NCI-H2081 (cell line): ENCODE measurements at regions not wholly inside any gene's neighbourhood (a gene's known extent, or its start where the extent isn't known, plus 50 kb on each side); places are given as distances from the start of the nearest gene placed in this dataset.
"Not testable (repeated sequence)": the region's sequence is repeated elsewhere in the genome, so short reads cannot be mapped to it uniquely, and the experiment has no call there.

Source experiments
- DNase-seq, 2 experiments: peaks; one replicate each; lab custom pipeline; 2025; lab: John Stamatoyannopoulos, UW

DNA sequence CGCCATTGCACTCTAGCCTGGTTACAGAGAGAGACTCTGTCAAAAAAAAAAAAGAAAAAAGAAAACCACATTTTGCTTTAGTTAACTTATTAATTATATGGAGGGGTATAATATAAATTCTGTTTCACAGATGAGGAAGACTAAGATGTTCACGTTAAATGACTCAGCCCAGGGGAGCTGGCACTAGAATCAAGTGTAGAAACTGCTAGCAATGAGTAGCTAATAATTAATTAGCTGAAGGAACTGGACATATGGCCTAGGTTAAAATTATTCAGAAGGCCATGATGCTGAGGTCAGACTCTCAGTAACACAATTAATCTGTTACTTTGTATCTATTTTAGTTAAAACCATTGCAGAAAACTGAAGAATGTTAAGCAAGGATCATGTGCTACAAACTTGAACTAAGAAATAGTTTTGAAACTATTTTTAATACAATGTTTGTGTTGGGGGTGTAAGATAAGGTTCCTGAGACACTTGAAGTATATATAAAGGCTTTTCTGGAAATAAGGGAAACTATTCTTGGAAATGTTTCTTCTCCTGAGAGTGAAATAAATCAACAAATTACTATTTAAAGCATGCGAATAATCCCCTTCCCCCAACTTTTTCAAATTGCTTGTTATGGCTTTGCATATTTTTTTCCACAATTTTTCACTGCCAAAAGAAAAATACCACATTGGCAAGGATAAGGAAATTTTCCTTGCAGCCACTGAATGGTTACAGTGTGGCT is 589.3 kb downstream of the SOX5 start:
- no peak for DNase-seq

DNA sequence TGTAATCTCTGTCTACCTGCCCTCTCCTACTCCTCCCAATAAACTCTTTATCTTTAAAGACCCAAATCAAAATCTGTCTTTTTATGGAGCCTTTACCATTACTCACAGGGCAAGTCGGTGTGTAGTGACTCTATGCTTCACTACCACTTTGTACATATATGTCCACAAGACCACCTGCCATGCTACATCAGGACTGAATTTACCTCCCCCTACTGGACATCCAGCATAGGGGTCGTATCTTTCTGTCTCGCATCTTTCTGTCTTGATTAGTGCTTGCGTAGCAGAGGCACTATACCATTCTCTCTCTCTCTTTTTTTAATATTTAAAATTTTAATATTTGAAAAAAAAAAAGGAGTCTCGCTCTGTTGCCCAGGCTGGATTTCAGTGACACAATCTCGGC is 587.5 kb downstream of the SOX5 start:
- DNase-seq, result no peak

DNA sequence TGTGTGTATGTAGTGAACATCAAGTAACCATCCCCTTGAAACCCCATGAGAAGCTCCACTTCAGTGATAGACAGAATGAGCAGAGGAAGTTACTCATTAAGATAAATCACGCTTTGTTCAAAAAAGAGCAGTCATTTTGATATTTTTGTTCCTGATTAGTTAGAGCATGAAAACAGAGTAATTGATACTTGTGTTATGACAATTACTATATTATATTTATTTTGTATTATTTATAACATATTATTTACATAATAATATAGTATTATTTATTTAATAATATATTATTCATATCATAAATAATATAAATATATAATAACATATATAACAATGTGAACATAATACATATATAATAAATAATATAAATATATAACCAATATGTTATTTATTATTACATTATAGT is 580.9 kb downstream of the SOX5 start:
- no peak for DNase-seq

DNA sequence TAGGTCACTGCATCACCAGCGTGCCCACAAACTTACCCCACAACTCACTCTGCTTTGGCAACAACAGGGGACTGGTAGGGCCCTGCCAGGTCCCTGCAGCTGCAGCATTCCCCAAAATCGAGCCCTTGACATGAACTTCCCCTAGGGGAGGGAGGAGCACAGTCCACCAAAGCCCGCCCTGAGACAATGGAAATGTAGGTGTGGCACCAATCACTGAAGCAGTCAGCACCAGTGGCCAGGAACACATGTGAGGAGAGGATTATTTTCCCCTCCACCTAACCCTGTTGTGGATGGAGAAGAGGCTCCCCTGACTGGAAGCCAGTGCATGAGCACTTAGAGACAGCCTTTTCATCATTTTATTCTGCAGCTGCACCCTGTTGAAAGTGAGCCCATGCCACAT is 573.8 kb downstream of the SOX5 start:
- DNase-seq, result no peak

DNA sequence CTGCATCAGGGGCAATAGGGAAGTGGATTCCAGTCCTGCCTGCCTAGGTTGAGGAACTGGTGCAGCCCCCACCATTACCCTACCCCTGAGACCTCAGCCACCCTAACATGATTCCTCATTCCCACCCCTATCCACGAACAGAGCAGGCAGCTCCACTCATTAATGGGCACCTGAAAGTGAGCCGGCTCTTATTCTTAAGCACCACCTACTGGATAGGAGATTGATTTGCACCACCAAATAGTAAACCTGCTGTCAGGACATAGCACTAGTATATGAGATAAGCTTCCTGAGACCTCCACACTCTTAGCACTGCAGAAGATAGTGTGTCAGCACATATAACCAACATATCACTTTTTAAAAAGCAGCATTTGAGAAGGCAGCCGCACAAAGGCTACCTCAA is 573.2 kb downstream of the SOX5 start:
- no peak for DNase-seq

DNA sequence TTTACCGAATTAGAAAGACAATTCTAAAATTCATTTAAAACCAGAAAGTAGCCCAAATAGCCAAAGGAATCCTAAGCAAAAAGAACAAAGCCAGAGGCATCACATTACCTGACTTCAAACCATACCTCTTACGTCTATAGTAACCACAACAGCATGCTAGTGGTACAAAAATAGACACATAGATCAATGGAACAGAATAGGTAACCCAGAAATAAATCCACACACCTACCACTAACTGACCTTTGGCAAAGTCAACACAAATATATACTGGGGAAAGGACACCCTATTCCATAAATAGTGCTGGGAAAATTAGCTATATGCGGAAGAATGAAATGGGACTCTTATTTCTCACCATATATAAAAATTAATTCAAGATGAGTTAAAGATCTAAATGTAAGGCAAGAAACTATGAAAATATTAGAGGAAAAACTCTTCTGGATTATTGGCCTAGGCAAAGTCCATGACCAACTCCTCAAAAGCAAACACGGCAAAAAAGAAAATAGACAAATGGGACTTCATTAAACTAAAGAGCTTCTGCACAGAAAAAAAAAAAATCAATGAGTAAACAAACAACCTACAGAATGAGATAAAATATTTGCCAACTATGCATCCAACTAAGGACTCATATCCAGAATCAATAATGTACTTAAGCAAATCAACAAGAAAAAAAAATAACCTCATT is 568.9 kb downstream of the SOX5 start:
- DNase-seq, result no peak

DNA sequence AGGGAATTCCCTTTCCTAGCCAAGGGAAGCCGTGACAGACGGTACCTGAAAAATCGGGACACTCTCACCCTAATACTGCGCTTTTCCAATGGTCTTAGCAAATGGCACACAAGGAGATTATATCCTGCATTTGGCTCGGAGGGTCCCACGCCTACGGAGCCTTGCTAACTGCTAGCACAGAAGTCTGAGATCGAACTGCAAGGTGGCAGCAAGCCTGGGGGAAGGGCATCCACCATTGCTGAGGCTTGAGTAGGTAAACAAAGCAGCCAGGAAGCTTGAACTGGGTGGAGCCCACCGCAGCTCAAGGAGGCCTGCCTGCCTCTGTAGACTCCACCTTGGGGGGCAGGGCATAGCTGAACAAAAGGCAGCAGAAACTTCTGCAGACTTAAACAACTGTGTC is 560.6 kb downstream of the SOX5 start:
- not testable (repeated sequence) for DNase-seq

DNA sequence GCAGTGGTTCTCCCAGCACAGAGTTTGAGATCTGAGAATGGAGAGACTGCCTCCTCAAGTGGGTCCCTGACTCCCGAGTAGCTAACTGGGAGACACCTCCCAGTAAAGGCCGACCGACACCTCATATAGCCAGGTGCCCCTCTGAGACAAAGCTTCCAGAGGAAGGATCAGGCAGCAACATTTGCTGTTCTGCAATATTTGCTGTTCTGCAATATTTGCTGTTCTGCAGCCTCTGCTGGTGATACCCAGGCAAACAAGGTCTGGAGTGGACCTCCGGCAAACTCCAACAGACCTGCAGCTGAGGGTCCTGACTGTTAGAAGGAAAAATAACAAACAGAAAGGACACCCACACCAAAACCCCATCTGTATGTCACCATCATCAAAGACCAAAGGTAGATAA is 560.2 kb downstream of the SOX5 start:
- not testable (repeated sequence) for DNase-seq

DNA sequence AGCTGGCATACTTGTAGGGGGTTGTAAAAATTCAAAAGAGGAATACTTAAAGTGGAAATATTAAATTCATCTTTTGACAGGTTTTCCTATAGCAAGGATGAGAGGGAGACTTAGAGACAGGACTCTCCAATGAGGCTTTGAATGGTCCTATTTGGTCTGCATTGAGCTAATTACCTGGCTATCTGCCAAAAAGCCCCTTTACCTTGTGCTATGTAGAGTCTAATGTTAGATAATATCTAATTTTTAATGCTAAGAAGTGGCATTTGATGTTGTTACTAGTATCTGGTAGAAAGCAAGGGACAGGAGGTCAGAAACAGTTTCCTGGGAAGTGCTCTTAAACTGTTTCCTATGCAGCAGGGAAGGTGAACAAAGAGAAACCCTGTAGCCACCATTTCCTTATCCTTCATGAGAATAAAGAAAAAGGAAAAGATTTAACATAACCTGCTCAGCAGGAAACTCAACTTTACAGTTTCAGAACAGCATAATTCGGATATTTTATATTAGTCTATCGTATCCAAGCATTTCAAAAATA is 550.0 kb downstream of the SOX5 start:
- no peak for DNase-seq

DNA sequence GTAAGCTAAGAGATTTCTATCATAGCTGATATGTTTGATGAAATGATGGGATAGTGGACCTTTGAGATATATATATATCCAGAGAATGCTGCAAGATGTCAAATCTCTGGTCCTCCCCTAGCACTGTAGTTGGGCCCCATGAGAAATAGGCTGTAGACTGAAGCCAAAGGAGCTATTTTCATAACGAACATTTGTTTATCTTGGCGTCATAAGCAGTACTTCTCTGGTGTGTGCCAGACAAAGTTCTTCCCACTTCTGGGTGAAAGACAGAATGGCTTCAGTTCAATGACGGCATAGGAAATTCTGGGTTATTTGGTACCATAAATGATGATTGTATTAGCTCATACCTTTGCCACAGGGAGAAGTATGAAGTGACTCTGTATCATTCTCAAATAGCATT is 534.3 kb downstream of the SOX5 start:
- DNase-seq, result no peak

DNA sequence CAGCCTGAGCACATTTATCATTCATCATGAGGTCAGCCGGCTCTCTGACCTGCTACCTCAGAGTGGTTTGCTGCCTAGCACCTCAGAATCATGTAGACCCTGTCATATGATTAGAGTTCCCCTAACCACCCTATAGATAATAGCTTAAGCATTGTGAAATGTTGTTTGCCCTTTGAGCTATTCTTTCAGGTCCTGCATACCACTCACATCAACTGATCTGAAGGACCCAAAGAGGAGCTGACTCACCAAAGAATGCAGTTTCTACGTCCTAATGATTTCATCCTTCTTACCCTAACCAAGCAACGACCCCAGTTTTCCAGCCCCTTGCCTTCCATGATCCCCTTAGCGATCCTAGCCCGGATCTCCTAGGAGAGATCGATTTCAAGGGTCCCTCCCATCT is 527.9 kb downstream of the SOX5 start:
- DNase-seq, result no peak

DNA sequence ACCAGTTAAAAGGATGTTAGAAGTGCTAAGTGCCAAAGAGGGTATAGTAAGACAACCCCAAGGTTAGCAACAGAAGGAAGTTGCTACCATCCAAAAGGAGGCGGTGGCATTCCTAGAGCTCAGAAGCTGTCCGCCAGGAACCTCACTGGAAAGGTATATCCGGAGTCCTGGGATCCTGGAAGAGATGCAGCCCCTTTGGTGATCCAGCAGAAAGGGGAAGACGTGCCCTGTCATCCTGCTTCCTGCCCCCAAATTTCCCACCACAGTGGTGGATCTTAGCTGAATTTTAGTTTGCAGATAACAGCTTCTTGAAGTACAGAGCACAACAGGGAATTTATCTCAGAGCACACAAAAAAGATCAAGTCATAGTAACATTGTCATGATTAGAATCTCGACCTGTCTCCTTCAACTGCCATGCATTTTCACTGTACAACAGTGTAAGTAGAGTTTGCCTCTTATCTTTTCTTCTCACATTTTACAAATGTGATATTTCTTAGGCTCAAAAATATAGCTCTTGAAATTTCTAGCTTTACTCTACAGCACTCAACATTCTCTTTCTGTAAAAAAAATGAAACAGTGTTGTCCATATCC is 526.3 kb downstream of the SOX5 start:
- DNase-seq, result no peak

DNA sequence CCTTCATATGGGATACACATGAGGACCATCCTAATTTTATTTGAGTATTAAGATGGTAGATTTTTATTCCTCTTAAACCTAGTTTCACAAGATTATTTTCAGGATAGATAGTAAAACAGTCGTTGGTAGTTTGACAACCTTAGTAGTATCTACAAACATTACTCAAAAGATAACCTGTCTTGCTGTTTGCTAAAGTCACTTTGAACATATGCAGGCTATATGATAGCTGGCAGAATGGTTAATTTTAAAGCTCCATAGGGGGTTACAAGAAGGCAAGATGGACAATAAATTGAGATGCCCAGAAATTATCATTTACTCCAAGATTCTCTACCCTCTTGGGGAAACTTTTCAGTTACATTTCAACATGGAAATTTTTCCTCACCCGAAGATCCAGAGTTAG is 525.7 kb downstream of the SOX5 start:
- DNase-seq, result no peak

DNA sequence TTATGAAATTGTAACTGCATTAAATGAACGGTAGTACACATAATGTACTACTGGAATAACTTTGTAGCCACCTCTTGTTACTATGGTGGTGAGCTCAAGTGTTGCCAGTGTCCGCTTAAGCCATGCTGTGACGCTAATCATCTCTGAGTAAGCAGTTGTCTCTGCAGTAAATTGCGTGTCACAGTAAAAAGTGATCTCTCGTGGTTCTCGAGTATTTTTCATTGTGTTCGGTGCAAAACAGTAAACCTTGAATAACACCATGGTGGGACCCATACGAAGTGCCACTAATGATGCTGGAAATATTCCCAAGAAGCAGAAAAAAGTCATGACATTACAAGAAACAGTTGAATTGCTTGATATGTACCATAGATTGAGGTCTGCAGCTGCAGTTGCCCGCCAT is 524.8 kb downstream of the SOX5 start:
- peak in 1 of 2 experiments; percentile 66 for DNase-seq

DNA sequence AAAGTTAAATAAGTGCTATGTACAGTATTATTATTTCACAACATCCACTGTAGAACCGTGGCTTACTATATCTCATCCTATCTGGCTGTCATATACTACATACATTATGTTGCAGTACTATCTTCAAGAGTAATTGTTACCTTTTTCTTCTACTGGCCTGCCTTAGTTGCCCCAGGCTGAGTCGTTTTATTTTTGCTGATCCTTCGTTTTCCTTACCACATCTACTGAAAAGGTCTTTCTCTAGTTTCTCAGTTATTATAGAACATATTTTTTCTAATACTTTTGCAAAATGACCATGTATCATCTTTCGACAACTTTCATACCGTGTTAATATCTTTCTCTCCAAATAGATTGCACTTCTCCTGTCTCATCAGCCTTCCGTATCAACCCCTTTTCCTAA is 523.1 kb downstream of the SOX5 start:
- DNase-seq, result no peak

DNA sequence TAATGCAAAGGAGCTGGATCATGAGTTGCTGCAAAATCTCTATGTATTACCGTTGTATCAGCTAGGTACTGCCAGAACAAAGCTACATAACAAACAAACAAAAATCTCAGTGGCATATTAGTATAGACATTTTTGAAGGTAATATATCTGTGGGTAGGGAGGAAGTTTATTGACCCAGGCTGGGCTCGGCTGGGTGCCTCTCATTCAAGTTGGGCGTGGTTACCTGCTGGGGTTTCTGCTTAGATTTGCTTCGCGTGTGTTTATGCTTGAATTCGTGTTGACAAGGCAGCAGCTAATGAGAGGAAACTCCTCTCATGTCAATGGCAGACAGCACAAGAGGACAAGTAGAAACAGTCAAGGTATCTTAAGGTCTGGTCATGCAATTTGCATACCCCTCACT is 520.7 kb downstream of the SOX5 start:
- DNase-seq, result no peak

DNA sequence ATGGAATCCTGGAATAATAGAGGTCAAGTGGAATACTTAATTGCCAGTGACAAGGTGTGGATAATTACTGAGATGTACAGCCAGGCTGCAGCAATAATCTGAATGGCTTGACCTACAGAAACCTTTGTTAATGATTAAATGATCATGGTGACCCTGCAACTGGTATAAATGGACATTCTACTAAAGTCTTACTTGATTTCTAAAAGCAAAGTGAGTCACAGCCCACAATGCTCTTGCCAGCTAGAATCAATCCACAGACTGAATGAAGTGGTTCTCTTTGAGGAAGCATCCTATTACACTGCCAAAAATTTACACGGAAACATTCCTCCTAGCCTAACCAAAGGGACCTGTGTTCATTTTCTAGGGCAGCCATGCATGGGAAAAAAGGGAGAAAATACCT is 518.5 kb downstream of the SOX5 start:
- DNase-seq, result no peak

DNA sequence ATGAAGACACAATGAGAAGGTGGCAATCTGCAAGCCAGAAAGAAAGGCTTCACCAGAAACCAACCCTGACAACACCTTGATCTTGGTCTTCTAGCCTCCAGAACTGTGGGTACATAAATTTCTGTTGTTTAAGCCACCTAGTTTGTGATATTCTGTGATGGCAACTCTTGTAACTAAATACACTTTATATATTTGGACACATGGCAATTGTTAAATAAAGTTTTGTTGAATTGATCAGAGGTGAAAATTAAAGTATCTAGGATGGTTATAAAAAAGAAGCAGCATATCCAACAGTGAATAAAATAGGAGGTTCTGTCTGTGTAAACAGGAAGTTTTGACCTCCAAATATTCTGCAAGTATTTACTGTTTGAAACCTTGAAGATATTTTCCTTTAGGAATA is 516.3 kb downstream of the SOX5 start:
- no peak for DNase-seq

DNA sequence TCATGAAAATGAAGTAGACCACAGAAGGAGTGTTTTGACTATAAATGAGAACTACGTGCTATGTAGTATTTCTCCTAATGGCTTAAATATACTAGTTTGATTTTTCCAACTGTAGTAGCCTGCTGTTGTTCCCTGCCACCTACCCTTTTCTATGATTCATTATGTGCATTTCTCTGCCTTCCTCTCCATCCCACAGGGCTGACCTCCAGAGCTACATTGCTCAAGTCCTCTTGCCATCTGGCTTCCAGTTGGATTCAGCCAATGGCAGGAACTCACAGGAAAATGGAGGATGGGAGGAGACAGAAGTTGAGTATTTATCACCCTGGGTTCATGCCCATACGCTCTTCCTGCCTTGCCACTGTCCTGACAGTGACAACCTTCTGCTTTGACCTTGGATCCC is 515.3 kb downstream of the SOX5 start:
- DNase-seq, result no peak

DNA sequence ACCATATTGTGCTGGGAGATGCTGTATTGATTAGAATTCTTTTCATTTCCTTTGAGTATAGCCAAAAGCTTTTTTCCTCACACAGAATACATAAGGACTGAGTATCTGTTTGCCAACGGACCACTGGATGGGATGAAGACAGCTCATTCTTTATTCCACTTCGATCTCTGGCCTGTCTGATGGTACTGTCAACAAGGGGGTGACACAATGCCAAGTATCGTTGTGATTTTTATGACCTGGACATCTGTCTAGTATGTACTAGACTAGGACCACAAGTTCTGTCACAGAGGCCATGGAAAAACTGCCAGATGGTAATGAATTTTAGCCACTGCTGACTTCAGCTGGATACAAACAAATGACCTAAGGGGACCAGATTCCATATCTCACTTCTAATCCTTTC is 502.7 kb downstream of the SOX5 start:
- DNase-seq, result no peak

DNA sequence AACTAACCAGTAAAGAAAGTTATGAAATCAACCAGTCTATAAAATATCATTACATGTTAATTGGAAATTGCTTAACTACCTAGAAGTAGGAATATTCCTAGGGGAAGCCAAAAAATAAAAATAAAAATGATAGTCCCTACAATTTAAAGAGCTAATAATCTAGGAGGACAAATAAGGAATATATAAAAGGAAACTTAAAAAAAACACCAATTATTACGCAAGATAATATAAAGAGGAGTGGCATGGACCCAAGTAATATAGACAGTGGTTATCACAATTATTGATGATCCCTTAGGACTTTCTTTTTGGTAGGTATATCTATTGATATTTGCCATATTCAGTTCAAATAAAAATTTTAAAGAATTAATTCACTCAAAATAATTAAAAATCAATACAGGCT is 498.7 kb downstream of the SOX5 start:
- DNase-seq, result no peak

DNA sequence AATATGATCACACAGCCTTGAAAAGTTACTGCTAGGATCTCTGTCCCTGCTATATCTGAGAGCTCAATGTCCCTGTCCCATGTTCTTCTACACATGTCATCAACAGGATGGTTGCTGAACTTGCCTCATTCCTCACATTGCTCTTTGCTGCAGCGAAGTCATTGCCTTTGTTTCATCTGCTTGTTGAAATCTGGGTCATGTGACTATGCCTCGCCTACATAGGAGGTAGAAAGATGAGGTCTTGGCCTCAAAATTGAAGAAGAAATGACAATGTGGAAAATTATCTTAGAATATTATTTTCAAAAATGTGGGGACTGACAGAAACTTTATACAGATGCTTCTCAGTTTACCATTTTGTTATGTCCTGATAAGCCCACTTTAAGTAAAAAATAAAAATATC is 494.2 kb downstream of the SOX5 start:
- no peak for DNase-seq

DNA sequence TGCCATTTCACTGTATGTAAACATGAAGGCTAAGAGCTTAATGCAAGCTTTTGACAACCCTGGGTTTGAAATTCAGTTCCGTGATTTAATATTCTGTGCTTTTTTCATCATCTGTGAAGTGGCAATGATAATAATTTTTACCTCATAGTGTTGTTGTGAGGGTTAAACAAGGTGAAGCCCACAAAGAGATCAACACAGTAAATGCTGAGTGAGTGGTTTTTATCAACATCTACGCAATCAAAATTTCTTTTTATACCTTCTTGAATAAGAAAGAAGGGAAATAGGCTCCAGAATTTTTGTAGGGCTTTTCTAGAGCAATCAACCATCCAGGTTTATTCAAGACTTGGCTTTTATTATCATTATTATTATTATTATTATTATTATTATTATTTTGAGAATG is 490.8 kb downstream of the SOX5 start:
- no peak for DNase-seq
